OCI-LY1 (cell line): ENCODE measurements at regions not wholly inside any gene's neighbourhood (a gene's known extent, or its start where the extent isn't known, plus 50 kb on each side); places are given as distances from the start of the nearest gene placed in this dataset.

Experiments
- H2AFZ ChIP-seq: fragments of 200-600 bp; sonication (generic), shearing (Covaris generic); 2 replicates; pipeline ENCODE4 v1.6.0; 2014; ENCODE audit warnings: antibody characterized with exemption, mild to moderate bottlenecking, low read length
- H3F3A ChIP-seq: fragments of 200-600 bp; sonication (generic), shearing (Covaris generic); 2 replicates; pipeline ENCODE4 v1.6.0; 2014; ENCODE audit warnings: mild to moderate bottlenecking, antibody characterized with exemption, low read length, moderate library complexity; ENCODE audit not compliant: insufficient read depth
- H3K27ac ChIP-seq: fragments of 200-600 bp; sonication (generic); 2 replicates; pipeline ENCODE4 v1.5.1; 2014; ENCODE audit warnings: low read length, mixed run types, mild to moderate bottlenecking, low read depth; ENCODE audit not compliant: poor library complexity, severe bottlenecking
- H3K27me3 ChIP-seq: fragments of 200-600 bp; sonication (generic); 2 replicates; pipeline ENCODE4 v1.6.0; 2014; ENCODE audit warnings: antibody characterized with exemption, mild to moderate bottlenecking, low read length, moderate library complexity; ENCODE audit not compliant: insufficient read depth
- H3K36me3 ChIP-seq: fragments of 200-600 bp; sonication (generic); 2 replicates; pipeline ENCODE4 v1.6.1; 2014; ENCODE audit warnings: mild to moderate bottlenecking, antibody characterized with exemption, low read length, moderate library complexity, mixed read lengths; ENCODE audit not compliant: insufficient read depth
- H3K4me1 ChIP-seq: fragments of 200-600 bp; sonication (generic); 2 replicates; pipeline ENCODE4 v1.5.1; 2014; ENCODE audit warnings: mild to moderate bottlenecking, low read length, moderate library complexity; ENCODE audit not compliant: insufficient read depth, severe bottlenecking
- H3K4me2 ChIP-seq: fragments of 200-600 bp; sonication (generic), shearing (Covaris generic); 2 replicates; pipeline ENCODE4 v1.6.1; 2014; ENCODE audit warnings: low read length
- H3K4me3 ChIP-seq: fragments of 200-600 bp; sonication (generic); 2 replicates; pipeline ENCODE4 v1.5.1; 2014; ENCODE audit warnings: low read length, low read depth, mild to moderate bottlenecking, mixed read lengths; ENCODE audit not compliant: poor library complexity, severe bottlenecking
- H3K79me2 ChIP-seq: fragments of 200-600 bp; shearing (Covaris generic); 2 replicates; pipeline ENCODE4 v1.6.1; 2016; ENCODE audit warnings: mixed run types, low read length, mixed read lengths; ENCODE audit not compliant: insufficient read depth
- H3K9ac ChIP-seq: fragments of 200-600 bp; sonication (generic), shearing (Covaris generic); 2 replicates; pipeline ENCODE4 v1.6.1; 2014; ENCODE audit warnings: mild to moderate bottlenecking, low read length, mixed read lengths
- H3K9me2 ChIP-seq: fragments of 200-600 bp; sonication (generic), shearing (Covaris generic); 2 replicates; pipeline ENCODE4 v1.6.1; 2014; ENCODE audit warnings: low read depth, mild to moderate bottlenecking, low read length, mixed read lengths
- H3K9me3 ChIP-seq: fragments of 200-600 bp; shearing (Covaris generic); 2 replicates; pipeline ENCODE4 v1.6.1; 2014; ENCODE audit warnings: low read length, mixed read lengths
- H4K20me1 ChIP-seq: fragments of 200-600 bp; sonication (generic), shearing (Covaris generic); 2 replicates; pipeline ENCODE4 v1.6.0; 2016; ENCODE audit warnings: mild to moderate bottlenecking, low read length; ENCODE audit not compliant: insufficient read depth
- EZH2 ChIP-seq: fragments of 200-600 bp; sonication (generic), shearing (Covaris generic); IDR thresholded peaks from 2 replicates; pipeline ENCODE4 v1.8.0; 2017; ENCODE audit warnings: borderline replicate concordance, mixed run types, mild to moderate bottlenecking, antibody characterized with exemption, low read length, moderate library complexity, mixed read lengths
- TF ChIP-seq, protein P1 (sequence below): fragments of 200-600 bp; sonication (generic), shearing (Covaris generic); IDR thresholded peaks from 2 replicates; pipeline ENCODE4 v1.5.1; 2017; ENCODE audit warnings: mild to moderate bottlenecking, antibody characterized with exemption, low read length, moderate library complexity, mixed read lengths

DNA sequence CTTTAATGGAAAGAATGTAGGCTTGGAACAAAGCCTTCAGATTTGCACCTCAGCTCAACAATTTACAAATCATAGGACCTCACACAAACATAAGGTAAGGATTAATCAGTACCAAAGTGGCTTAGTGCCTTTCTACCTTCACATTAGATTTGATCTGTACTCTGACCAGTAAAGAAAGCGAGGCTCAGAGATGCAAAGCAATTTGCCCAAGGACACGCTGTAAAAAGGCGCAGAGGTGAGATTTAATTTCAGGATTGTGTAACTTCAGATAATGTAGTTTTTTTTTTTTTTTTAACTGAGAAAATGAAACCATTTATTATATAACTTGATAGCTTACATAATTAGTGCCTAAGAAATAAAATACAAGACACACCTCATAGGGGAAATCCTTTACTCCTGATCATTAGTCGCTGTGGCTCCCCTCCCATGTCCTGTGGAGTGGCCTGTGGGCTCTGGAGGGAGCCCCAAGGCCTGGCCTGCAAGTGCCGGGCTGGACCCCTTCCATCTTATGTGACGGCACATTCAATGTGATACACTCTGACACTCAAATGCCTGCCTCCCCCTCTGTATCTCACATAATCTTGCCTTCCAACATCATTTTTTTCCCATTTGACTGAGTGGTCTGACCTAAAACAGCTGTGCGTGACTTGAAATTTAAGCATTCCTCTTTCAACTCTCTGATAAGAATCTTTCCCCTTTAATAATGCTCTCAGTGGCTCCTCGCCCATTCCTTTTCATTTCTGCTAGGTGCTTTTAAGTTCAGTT is 426.5 kb upstream of the DAB1 start:
- Histone ChIP-seq H3F3A (no peaks in the 10 kb centered on the region), H3K4me2 (no peak overlapping the region)

DNA sequence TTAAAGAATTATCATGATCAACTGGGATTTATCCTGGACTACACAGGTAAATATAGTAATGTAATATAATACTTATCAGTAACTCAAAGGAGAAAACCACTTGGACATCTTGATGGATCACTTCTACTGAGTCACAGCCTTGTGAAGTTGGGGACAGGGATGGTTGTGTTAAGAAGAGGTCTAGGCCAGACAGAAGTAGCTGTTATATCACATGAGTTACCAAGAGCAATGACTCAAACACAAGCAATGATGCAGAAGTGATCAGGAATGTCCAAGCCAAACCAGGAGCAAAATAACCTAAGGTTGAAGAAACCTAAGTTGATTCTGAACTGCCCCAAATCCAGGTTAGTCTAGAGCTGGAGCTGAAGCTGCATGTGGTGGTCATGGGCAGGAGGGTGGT is 424.5 kb upstream of the DAB1 start:
- Histone ChIP-seq H3K27me3 (no peaks in the 10 kb centered on the region), H3K4me3 (no peak overlapping the region), H3K4me2 (no peak overlapping the region), H3K27ac (no peak overlapping the region), H3K36me3 (no peaks in the 10 kb centered on the region), H4K20me1 (no peaks in the 10 kb centered on the region), H3K9me2 (no peaks in the 10 kb centered on the region), H3K9ac (no peak overlapping the region), H2AFZ (no peak overlapping the region), H3K9me3 (no peaks in the 10 kb centered on the region), H3K4me1 (no peaks in the 10 kb centered on the region), H3K79me2 (no peaks in the 10 kb centered on the region), H3F3A (no peaks in the 10 kb centered on the region)
- no peak for TF ChIP-seq EZH2
- TF ChIP-seq, protein P1, sequence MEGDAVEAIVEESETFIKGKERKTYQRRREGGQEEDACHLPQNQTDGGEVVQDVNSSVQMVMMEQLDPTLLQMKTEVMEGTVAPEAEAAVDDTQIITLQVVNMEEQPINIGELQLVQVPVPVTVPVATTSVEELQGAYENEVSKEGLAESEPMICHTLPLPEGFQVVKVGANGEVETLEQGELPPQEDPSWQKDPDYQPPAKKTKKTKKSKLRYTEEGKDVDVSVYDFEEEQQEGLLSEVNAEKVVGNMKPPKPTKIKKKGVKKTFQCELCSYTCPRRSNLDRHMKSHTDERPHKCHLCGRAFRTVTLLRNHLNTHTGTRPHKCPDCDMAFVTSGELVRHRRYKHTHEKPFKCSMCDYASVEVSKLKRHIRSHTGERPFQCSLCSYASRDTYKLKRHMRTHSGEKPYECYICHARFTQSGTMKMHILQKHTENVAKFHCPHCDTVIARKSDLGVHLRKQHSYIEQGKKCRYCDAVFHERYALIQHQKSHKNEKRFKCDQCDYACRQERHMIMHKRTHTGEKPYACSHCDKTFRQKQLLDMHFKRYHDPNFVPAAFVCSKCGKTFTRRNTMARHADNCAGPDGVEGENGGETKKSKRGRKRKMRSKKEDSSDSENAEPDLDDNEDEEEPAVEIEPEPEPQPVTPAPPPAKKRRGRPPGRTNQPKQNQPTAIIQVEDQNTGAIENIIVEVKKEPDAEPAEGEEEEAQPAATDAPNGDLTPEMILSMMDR: no peak

More for the DNA sequence above, 426.5 kb upstream of the DAB1 start:
- Histone ChIP-seq H3K36me3 (no peaks in the 10 kb centered on the region), H4K20me1 (no peaks in the 10 kb centered on the region), H3K27me3 (no peaks in the 10 kb centered on the region), H2AFZ (no peak overlapping the region), H3K27ac (no peak overlapping the region), H3K9me3 (no peaks in the 10 kb centered on the region), H3K4me3 (no peak overlapping the region), H3K79me2 (no peaks in the 10 kb centered on the region), H3K9ac (no peak overlapping the region), H3K9me2 (no peaks in the 10 kb centered on the region), H3K4me1 (no peaks in the 10 kb centered on the region)
- TF ChIP-seq, protein P1: no peak
- no peak for TF ChIP-seq EZH2

DNA sequence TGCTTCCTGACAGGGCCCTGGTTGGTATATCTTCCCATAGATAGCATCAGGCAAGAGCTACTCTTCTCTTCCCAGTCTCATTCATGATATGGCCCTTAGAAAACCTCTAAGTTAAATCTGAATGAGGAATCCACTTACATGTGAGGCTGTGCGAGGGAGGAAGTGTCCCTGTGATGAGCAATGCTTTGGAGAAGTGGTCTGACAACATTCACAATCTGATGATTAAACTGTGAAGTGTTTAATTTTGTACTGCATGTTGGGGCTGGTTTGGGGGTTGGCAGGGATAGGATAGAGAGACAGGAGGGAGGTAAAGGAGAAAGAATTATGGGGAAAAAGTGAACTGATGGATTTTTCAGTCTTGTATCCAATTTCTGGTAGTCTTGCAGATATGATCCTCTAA is 421.2 kb upstream of the DAB1 start:
- no peaks in the 10 kb centered on the region for H3K36me3 ChIP-seq
- H3K4me2 ChIP-seq: no peak overlapping the region
- H4K20me1 ChIP-seq: no peaks in the 10 kb centered on the region
- H3K79me2 ChIP-seq: no peaks in the 10 kb centered on the region
- no peak overlapping the region for H3K9ac ChIP-seq
- no peaks in the 10 kb centered on the region for H3K9me2 ChIP-seq
- TF ChIP-seq, protein P1: no peak
- TF ChIP-seq EZH2: no peak
- H3K27me3 ChIP-seq: no peaks in the 10 kb centered on the region
- no peaks in the 10 kb centered on the region for H3K9me3 ChIP-seq
- no peaks in the 10 kb centered on the region for H3K4me1 ChIP-seq
- no peak overlapping the region for H3K4me3 ChIP-seq
- H2AFZ ChIP-seq: no peak overlapping the region
- H3K27ac ChIP-seq: no peak overlapping the region
- H3F3A ChIP-seq: no peaks in the 10 kb centered on the region
